NT2/D1 (cell line): ENCODE measurements at regions not wholly inside any gene's neighbourhood (a gene's known extent, or its start where the extent isn't known, plus 50 kb on each side); places are given as distances from the start of the nearest gene placed in this dataset.

Experiments
- SUZ12 ChIP-seq: IDR thresholded peaks from 2 replicates; pipeline ENCODE4 v1.6.1; 2011; ENCODE audit not compliant: insufficient read length, insufficient read depth; ENCODE audit errors: extremely low read depth
- YY1 ChIP-seq: IDR thresholded peaks from 2 replicates; pipeline ENCODE4 v1.6.1; 2011; ENCODE audit not compliant: insufficient read length, insufficient read depth
- ZNF274 ChIP-seq: IDR thresholded peaks from 2 replicates; pipeline ENCODE4 v1.6.1; 2011; ENCODE audit warnings: mild to moderate bottlenecking, low read depth, low read length

GRCh38 chr1:165137551-165138316 is 218.8 kb downstream of the LMX1A start:
- TF ChIP-seq SUZ12 (no peak), ZNF274 (no peak), YY1 (no peak)
